Progenitor cell of endocrine pancreas (in vitro differentiated cells): ENCODE measurements at regions not wholly inside any gene's neighbourhood (a gene's known extent, or its start where the extent isn't known, plus 50 kb on each side); places are given as distances from the start of the nearest gene placed in this dataset.

ENCODE experiments used
- DNase-seq: peaks from one replicate; pipeline ENCODE4 v3.0.0; 2021; ENCODE audit warnings: low spot score; ENCODE audit not compliant: unreplicated experiment
- H3K27ac Mint-ChIP-seq: 2 replicates; pipeline ENCODE4 v1.8.0; 2021; ENCODE audit warnings: mild to moderate bottlenecking, moderate library complexity, mixed read lengths
- H3K27me3 Mint-ChIP-seq: 2 replicates; pipeline ENCODE4 v1.8.0; 2021; ENCODE audit warnings: mixed read lengths
- H3K36me3 Mint-ChIP-seq: 2 replicates; pipeline ENCODE4 v1.8.0; 2022; ENCODE audit warnings: mixed read lengths; ENCODE audit not compliant: insufficient read depth
- H3K4me1 Mint-ChIP-seq: 2 replicates; pipeline ENCODE4 v1.8.0; 2021; ENCODE audit warnings: low read depth, mixed read lengths
- H3K4me3 Mint-ChIP-seq: 2 replicates; pipeline ENCODE4 v1.8.0; 2021; ENCODE audit warnings: low read depth, mild to moderate bottlenecking, moderate library complexity, mixed read lengths
- H3K9me3 Mint-ChIP-seq: 2 replicates; pipeline ENCODE4 v1.8.0; 2021; ENCODE audit warnings: low read depth, mixed read lengths
- TF ChIP-seq, protein P1 (sequence below): fragments of 200-600 bp; sonication (generic); IDR thresholded peaks from one replicate; pipeline ENCODE4 v1.5.0; 2021; ENCODE audit warnings: antibody characterized with exemption, mild to moderate bottlenecking; ENCODE audit not compliant: unreplicated experiment

DNA sequence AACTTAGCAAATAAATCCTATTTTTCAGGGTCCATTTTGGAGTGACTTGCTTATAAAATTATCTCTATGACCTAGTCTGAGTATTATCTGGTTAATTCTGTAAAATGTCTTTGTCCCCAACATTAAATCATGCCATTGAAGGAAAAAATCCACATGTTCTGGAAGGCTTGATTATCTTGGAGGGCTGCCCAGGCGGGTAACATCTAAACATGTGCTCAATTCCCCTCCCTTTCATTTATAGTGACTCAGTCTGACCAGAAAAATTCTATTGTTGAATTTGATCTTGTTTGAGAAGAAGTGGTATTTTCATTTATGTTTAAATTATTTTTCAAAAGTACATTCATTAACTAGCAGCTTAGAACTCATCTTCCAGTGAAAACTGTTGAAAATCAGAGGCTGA lies 55.4 kb upstream of the SLC10A7 start:
- H3K36me3 Mint-ChIP-seq = no peaks in the 10 kb centered on the region

DNA sequence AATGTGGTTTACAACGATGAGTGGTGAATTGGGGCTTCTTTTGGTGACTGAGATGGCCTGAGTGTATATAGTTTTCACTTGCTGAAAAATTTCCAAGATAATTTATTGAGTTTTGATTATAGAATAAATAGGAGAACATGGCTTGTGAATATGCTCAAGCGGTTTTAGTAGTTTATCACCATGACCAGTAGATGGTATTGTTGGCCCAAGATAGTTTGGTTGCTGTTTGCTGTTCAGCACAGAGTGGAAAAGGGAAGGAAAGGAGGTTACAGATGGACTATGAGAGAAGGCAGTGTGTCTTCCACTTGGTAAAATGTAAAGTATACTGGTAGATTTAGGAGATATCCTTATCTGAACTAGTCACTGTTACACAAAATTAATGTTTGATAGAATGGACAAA lies 55.8 kb upstream of the POU4F2 start:
- Mint-ChIP-seq H3K36me3 (no peaks in the 10 kb centered on the region), H3K4me1 (no peaks in the 10 kb centered on the region), H3K4me3 (no peak overlapping the region), H3K9me3 (no peaks in the 10 kb centered on the region), H3K27ac (no peak overlapping the region), H3K27me3 (no peaks in the 10 kb centered on the region)
- TF ChIP-seq, protein P1, sequence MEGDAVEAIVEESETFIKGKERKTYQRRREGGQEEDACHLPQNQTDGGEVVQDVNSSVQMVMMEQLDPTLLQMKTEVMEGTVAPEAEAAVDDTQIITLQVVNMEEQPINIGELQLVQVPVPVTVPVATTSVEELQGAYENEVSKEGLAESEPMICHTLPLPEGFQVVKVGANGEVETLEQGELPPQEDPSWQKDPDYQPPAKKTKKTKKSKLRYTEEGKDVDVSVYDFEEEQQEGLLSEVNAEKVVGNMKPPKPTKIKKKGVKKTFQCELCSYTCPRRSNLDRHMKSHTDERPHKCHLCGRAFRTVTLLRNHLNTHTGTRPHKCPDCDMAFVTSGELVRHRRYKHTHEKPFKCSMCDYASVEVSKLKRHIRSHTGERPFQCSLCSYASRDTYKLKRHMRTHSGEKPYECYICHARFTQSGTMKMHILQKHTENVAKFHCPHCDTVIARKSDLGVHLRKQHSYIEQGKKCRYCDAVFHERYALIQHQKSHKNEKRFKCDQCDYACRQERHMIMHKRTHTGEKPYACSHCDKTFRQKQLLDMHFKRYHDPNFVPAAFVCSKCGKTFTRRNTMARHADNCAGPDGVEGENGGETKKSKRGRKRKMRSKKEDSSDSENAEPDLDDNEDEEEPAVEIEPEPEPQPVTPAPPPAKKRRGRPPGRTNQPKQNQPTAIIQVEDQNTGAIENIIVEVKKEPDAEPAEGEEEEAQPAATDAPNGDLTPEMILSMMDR = peak; percentile 14
- DNase-seq = no peak

More for the DNA sequence above, 55.4 kb upstream of the SLC10A7 start:
- Mint-ChIP-seq H3K27me3 (no peaks in the 10 kb centered on the region), H3K4me1 (no peaks in the 10 kb centered on the region), H3K9me3 (no peaks in the 10 kb centered on the region), H3K4me3 (no peak overlapping the region), H3K27ac (no peak overlapping the region)
- DNase-seq = no peak
- TF ChIP-seq, protein P1 = no peak

DNA sequence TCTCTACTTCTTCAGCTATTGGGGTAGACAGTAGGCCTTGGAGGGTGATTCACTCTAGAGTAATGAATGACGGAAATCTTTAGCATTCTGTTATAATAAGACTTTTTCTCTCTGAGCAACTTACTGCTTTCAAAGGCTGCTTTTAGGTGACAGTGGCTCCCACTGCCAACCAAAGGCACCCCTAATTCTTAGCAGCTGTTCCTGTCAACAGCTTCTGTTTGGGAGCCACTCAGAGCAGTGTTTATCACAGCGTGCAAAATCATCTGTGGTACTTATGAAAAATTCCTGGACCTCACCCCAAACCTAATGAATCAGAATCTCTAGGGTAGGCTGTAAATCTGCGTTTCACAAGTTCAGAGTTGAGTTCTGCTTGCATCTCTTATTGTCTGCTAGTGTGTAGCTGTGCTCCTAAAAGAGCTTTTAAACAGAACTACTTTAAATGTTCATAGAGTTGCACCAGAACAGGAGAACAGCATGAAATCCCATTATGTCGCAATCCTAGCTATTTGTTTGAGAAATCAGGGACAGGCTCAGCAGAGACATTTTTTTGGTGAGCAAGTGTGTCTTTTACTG lies 52.8 kb upstream of the POU4F2 start:
- H3K4me3 Mint-ChIP-seq = no peak overlapping the region
- no peaks in the 10 kb centered on the region for H3K9me3 Mint-ChIP-seq
- TF ChIP-seq, protein P1 = no peak
- no peaks in the 10 kb centered on the region for H3K36me3 Mint-ChIP-seq
- no peaks in the 10 kb centered on the region for H3K4me1 Mint-ChIP-seq
- DNase-seq = no peak
- H3K27me3 Mint-ChIP-seq = no peaks in the 10 kb centered on the region
- H3K27ac Mint-ChIP-seq = no peak overlapping the region
